ENCODE measurements at regions not wholly inside any gene's neighbourhood (a gene's known extent, or its start where the extent isn't known, plus 50 kb on each side); places are given as distances from the start of the nearest gene placed in this dataset.

DNA sequence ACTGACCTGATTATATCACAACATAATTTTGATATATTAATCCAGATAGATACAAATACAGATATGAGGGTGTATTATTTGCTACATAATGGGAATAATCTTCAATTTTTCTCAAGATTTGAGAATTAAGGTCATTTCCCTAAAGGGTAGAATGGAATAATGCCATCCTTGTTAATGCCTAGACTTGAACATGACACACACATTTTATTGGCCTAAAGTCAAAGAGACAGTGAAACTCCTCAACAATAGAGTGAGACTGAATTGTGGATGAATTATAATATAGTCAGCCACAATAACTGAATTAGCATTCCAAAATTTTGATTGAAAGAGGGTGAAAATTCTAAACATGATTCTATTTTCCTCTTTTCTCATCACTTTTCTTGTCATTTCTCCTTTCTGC is 506.0 kb upstream of the CDH2 start:
- Mint-ChIP-seq H3K27me3 (ENCODE audit: insufficient read depth, low read depth) (no peaks in the 10 kb centered on the region), H3K4me1 (peaks cover 3% of the 10 kb centered on the region), H3K9me3 (no peaks in the 10 kb centered on the region), H3K4me3 (no peak overlapping the region), H3K36me3 (no peaks in the 10 kb centered on the region), H3K27ac (no peak overlapping the region)
- no peaks in the 10 kb centered on the region for H3K79me2 ChIP-seq (ENCODE audit: low read depth)
- H2AFZ ChIP-seq (replicated peaks) = no peak overlapping the region
- no peak overlapping the region for H3K4me2 ChIP-seq
- TF ChIP-seq EZH2phosphoT487 (IDR thresholded peaks at IDR 0.05) = no peak
- no peak for TF ChIP-seq CTCF (IDR thresholded peaks at IDR 0.05)
- TF ChIP-seq EZH2 (IDR thresholded peaks at IDR 0.05) = no peak
- no peak overlapping the region for H3K27ac ChIP-seq
- no peak overlapping the region for H3K4me3 ChIP-seq
- no peaks in the 10 kb centered on the region for H4K20me1 ChIP-seq (ENCODE audit: low read depth)
- H3K9ac ChIP-seq = no peak overlapping the region
- DNase-seq (ENCODE audit: low spot score) = no peak
- H3K36me3 ChIP-seq = no peaks in the 10 kb centered on the region
- no peaks in the 10 kb centered on the region for H3K9me3 ChIP-seq (ENCODE audit: low read depth)
- H3F3A ChIP-seq (ENCODE audit: low read depth) = no peaks in the 10 kb centered on the region
- no peaks in the 10 kb centered on the region for H3K27me3 ChIP-seq
- peaks cover 6% of the 10 kb centered on the region for H3K4me1 ChIP-seq

GRCh38 chr18:28669165-28669564 is 492.2 kb upstream of the CDH2 start:
- Histone ChIP-seq H3F3A (ENCODE audit: low read depth) (no peaks in the 10 kb centered on the region), H3K4me1 (no peaks in the 10 kb centered on the region), H3K9me3 (ENCODE audit: low read depth) (no peaks in the 10 kb centered on the region), H3K27ac (no peak overlapping the region), H3K36me3 (no peaks in the 10 kb centered on the region), H2AFZ (replicated peaks) (no peak overlapping the region), H3K9ac (no peak overlapping the region), H3K4me2 (no peak overlapping the region), H4K20me1 (ENCODE audit: low read depth) (no peaks in the 10 kb centered on the region), H3K27me3 (no peaks in the 10 kb centered on the region), H3K4me3 (no peak overlapping the region), H3K79me2 (ENCODE audit: low read depth) (no peaks in the 10 kb centered on the region)
- Mint-ChIP-seq H3K9me3 (no peaks in the 10 kb centered on the region), H3K4me1 (peaks cover 4% of the 10 kb centered on the region), H3K27me3 (ENCODE audit: insufficient read depth, low read depth) (no peaks in the 10 kb centered on the region), H3K27ac (no peak overlapping the region), H3K36me3 (no peaks in the 10 kb centered on the region), H3K4me3 (no peak overlapping the region)
- TF ChIP-seq EZH2 (IDR thresholded peaks at IDR 0.05) = no peak
- no peak for DNase-seq (ENCODE audit: low spot score)

DNA sequence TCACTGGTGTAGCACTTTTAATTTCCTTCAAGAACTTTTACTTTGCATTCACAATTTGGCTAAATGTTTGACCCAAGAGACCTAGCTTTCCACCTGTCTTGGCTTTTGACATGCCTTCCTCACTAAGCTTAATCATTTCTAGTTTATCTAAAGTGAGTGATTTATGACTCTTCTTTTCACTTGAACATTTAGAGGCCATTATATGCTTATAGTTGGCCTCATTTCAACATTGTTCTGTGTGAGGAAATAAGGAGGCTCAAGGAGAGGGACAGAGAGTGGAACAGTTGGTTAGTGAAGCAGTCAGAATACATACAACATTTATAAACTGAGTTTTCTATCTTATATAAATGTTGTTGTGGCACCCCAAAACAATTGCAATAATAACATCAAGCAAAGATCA is 489.3 kb upstream of the CDH2 start:
- Histone ChIP-seq H3F3A (ENCODE audit: low read depth) (no peaks in the 10 kb centered on the region), H2AFZ (replicated peaks) (no peak overlapping the region), H3K9me3 (ENCODE audit: low read depth) (no peaks in the 10 kb centered on the region), H3K79me2 (ENCODE audit: low read depth) (no peaks in the 10 kb centered on the region), H3K36me3 (no peaks in the 10 kb centered on the region), H3K4me3 (no peak overlapping the region), H3K4me2 (no peak overlapping the region), H3K27ac (no peak overlapping the region), H3K4me1 (no peaks in the 10 kb centered on the region), H4K20me1 (ENCODE audit: low read depth) (no peaks in the 10 kb centered on the region), H3K9ac (no peak overlapping the region), H3K27me3 (no peaks in the 10 kb centered on the region)
- Mint-ChIP-seq H3K27me3 (ENCODE audit: insufficient read depth, low read depth) (no peaks in the 10 kb centered on the region), H3K36me3 (no peaks in the 10 kb centered on the region), H3K4me1 (peaks cover 4% of the 10 kb centered on the region), H3K4me3 (no peak overlapping the region), H3K9me3 (no peaks in the 10 kb centered on the region), H3K27ac (no peak overlapping the region)
- DNase-seq (ENCODE audit: low spot score) = no peak
- TF ChIP-seq CTCF (IDR thresholded peaks at IDR 0.05) = no peak
- no peak for TF ChIP-seq EZH2phosphoT487 (IDR thresholded peaks at IDR 0.05)
- no peak for TF ChIP-seq EZH2 (IDR thresholded peaks at IDR 0.05)

GRCh38 chr18:28657961-28658360 is 481.0 kb upstream of the CDH2 start:
- no peaks in the 10 kb centered on the region for H3K9me3 Mint-ChIP-seq

More at GRCh38 chr18:28657961-28658360, 481.0 kb upstream of the CDH2 start:
- no peak overlapping the region for H3K27ac ChIP-seq
- H3K79me2 ChIP-seq (ENCODE audit: low read depth) = no peaks in the 10 kb centered on the region
- no peak overlapping the region for H3K4me2 ChIP-seq
- no peak overlapping the region for H3K27ac Mint-ChIP-seq
- no peak overlapping the region for H3K4me3 ChIP-seq
- TF ChIP-seq EZH2phosphoT487 (IDR thresholded peaks at IDR 0.05) = no peak
- no peak for TF ChIP-seq CTCF (IDR thresholded peaks at IDR 0.05)
- no peak for TF ChIP-seq EZH2 (IDR thresholded peaks at IDR 0.05)
- no peak overlapping the region for H3K4me3 Mint-ChIP-seq
- H3K36me3 Mint-ChIP-seq = no peaks in the 10 kb centered on the region
- H3K27me3 Mint-ChIP-seq (ENCODE audit: insufficient read depth, low read depth) = peaks cover under 1% of the 10 kb centered on the region
- H2AFZ ChIP-seq (replicated peaks) = no peak overlapping the region
- no peaks in the 10 kb centered on the region for H3F3A ChIP-seq (ENCODE audit: low read depth)
- H3K36me3 ChIP-seq = no peaks in the 10 kb centered on the region
- H3K4me1 ChIP-seq = no peaks in the 10 kb centered on the region
- no peaks in the 10 kb centered on the region for H3K27me3 ChIP-seq
- no peaks in the 10 kb centered on the region for H4K20me1 ChIP-seq (ENCODE audit: low read depth)
- no peak for DNase-seq (ENCODE audit: low spot score)
- no peaks in the 10 kb centered on the region for H3K9me3 ChIP-seq (ENCODE audit: low read depth)
- H3K9ac ChIP-seq = no peak overlapping the region
- no peaks in the 10 kb centered on the region for H3K4me1 Mint-ChIP-seq
